ENCODE measurements at regions not wholly inside any gene's neighbourhood (a gene's known extent, or its start where the extent isn't known, plus 50 kb on each side); places are given as distances from the start of the nearest gene placed in this dataset.

DNA sequence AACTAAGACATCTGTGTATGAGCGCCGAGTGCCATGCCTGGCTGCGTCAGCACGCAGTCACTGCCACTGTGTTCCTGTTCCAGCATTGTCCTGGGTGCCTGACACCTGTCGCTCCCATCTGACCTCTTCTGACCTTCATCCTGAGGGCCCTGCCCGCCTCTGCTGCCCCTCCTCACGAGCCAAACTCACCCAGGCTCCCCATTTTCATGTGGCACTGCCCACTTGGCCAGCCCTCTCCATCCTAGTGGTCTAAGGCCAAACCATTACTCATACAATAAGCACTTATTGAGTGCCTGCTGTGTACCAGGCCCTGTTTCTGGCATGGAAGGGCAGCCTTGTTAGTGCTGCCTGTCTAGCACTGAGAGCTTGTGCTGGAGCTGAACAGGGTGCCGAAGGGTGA lies 77.2 kb upstream of the PCBD1 start:
- no peak for DNase-seq
- intact Hi-C loops (cut with DNase I): no loop called here
- no peaks in the 10 kb centered on the region for H3K4me1 ChIP-seq
- no peak for TF ChIP-seq POLR2A (IDR thresholded peaks at IDR 0.05)
- TF ChIP-seq, protein P1, sequence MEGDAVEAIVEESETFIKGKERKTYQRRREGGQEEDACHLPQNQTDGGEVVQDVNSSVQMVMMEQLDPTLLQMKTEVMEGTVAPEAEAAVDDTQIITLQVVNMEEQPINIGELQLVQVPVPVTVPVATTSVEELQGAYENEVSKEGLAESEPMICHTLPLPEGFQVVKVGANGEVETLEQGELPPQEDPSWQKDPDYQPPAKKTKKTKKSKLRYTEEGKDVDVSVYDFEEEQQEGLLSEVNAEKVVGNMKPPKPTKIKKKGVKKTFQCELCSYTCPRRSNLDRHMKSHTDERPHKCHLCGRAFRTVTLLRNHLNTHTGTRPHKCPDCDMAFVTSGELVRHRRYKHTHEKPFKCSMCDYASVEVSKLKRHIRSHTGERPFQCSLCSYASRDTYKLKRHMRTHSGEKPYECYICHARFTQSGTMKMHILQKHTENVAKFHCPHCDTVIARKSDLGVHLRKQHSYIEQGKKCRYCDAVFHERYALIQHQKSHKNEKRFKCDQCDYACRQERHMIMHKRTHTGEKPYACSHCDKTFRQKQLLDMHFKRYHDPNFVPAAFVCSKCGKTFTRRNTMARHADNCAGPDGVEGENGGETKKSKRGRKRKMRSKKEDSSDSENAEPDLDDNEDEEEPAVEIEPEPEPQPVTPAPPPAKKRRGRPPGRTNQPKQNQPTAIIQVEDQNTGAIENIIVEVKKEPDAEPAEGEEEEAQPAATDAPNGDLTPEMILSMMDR (IDR thresholded peaks at IDR 0.05): no peak
- H3K27ac ChIP-seq: no peak overlapping the region
- no peaks in the 10 kb centered on the region for H3K9me3 ChIP-seq
- no peaks in the 10 kb centered on the region for H3K27me3 ChIP-seq
- WGBS, 2 donors: 92 to 96% methylated on average over 8 of the region's 8 CpGs
- H3K36me3 ChIP-seq: no peaks in the 10 kb centered on the region
- H3K4me3 ChIP-seq (replicated peaks in 1 of 3): no peak overlapping the region

DNA sequence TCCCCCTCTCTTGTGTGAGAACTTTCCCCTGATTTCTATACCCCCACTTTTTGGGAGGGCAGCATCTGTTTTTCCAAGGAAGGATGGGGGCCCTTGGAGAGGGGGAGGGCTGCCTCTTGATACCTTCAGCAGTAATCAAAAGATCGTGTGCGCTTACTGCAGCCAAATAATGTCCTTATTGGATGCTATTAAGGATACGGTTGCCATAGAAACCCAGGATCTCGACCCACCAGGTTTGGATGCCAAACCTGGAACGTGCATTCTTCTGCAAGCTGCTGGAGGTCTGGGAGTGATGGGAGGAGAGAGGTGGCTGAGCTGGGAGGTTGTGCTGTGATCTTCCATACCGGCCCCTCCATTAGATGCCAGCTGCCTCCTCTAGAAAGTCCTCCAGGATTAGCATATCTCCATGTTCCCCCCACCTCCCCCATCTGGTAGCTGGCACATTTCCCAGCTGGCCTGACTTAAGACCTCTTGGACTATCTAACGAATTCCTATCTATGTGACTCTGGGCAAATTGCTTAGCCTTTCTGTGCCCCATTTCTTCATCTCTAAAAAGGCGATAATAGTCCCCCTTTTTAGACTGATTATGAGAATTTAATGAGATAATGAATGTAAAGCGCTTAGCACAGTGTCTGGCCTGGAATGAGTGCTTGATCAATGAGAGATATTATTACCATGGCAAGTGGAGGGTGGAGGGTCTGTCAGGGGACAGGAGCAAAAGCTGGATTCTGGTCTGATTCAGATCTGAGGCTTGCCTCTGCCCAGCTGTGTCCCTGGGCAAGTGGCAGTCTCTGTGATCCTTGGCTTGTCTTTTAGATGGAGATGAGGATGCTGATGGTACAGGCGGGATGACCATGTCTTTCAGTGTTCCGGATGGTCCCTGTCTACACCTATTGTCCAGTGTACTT lies 78.5 kb upstream of the PCBD1 start:
- intact Hi-C loops (cut with DNase I): no loop called here
- Histone ChIP-seq H3K27me3 (no peaks in the 10 kb centered on the region), H3K4me1 (no peaks in the 10 kb centered on the region), H3K27ac (no peak overlapping the region), H3K4me3 (replicated peaks in 1 of 3) (no peak overlapping the region), H3K9me3 (no peaks in the 10 kb centered on the region), H3K36me3 (no peaks in the 10 kb centered on the region)
- DNase-seq: no peak
- TF ChIP-seq POLR2A (IDR thresholded peaks at IDR 0.05): no peak
- TF ChIP-seq, protein P1 (IDR thresholded peaks at IDR 0.05): no peak
- WGBS, 2 donors: 80 to 82% methylated on average over 11 of the region's 11 CpGs

DNA sequence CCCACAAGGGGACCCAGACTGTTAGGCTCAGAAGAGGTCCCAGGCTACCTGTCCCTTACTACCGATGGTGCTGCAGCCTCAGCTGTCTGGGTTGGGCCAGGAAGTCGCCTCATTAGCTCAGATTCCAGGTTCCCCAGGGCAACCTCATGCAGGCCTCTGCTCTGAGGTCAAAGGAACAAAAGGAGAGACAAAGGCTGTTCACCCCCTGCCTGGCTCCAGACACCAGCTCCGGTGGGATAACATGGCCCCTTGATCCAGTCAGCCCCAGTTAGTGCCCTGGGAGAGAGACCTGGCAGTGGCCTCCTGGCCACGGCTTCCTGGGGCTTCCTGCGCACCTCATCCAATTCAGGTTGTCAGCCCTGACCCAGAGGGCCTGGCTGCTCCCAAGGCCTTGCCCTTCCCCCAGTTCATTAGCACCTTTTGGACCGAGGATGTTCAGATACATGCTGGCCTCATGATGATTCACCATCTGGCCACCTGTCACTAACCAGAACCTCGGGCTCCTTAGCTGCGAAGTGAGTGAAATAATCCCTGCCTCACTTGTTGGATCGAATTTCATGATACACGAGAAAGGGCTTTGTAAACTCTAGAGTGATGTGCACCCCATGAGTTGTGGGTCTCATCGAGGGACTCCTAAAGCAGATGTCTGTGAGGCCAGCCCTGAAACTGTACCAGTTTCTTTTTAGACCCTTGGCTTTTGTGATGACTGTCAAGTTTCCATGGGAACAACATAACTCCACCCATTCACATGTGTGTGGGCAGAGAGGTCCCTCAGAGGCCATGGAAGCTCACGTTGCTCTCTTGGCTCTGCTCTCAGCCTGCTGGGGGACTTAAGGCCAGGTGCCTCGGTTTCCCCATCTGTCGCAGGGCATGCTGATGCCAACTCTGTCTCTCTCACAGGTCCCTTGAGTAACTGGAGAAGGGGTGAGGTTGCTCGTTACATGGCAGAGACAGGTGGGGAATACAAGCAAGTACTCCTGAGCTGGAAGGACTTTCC lies 79.5 kb upstream of the PCBD1 start:
- TF ChIP-seq, protein P1 (IDR thresholded peaks at IDR 0.05): no peak
- TF ChIP-seq POLR2A (IDR thresholded peaks at IDR 0.05): no peak
- intact Hi-C loops (cut with DNase I): no loop called here
- Histone ChIP-seq H3K9me3 (no peaks in the 10 kb centered on the region), H3K4me3 (replicated peaks in 1 of 3) (no peak overlapping the region), H3K36me3 (no peaks in the 10 kb centered on the region), H3K27ac (no peak overlapping the region), H3K4me1 (no peaks in the 10 kb centered on the region), H3K27me3 (no peaks in the 10 kb centered on the region)
- DNase-seq: no peak
- WGBS, 2 donors: 66% methylated on average over 12 to 13 of the region's 15 CpGs

DNA sequence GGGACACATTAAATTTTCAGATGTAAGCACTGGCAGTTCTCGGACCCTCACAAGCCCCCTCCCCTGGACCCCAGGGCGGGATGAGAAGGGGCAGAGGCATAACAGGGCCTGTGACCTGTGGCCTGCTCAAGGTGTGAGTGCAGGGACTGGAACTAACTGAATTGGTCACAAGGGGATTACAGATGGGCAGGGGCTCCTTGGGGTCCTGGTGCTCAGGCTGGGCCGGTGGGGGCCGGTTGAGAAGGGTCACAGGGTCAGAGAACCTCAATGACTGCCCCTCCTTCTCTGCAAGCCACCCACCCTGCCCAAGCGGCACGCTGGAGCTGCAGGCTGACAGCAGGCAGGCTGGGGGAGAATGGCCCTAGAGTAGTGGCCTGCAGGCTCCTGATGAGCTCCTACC lies 80.8 kb upstream of the PCBD1 start:
- 81 to 87% methylated on average over 4 to 5 of the region's 6 CpGs for WGBS, 2 donors
- Histone ChIP-seq H3K27me3 (no peaks in the 10 kb centered on the region), H3K27ac (no peak overlapping the region), H3K4me3 (replicated peaks in 1 of 3) (no peak overlapping the region), H3K36me3 (no peaks in the 10 kb centered on the region), H3K9me3 (no peaks in the 10 kb centered on the region), H3K4me1 (no peaks in the 10 kb centered on the region)
- no peak for DNase-seq
- TF ChIP-seq, protein P1 (IDR thresholded peaks at IDR 0.05): no peak
- no peak for TF ChIP-seq POLR2A (IDR thresholded peaks at IDR 0.05)
- intact Hi-C loops (cut with DNase I): no loop called here

Measured in thyroid gland (tissue), 4 donors.